A549 (cell line): ENCODE measurements at regions not wholly inside any gene's neighbourhood (a gene's known extent, or its start where the extent isn't known, plus 50 kb on each side); places are given as distances from the start of the nearest gene placed in this dataset.
"Not testable (repeated sequence)": the region's sequence is repeated elsewhere in the genome, so short reads cannot be mapped to it uniquely, and the experiment has no call there.

ENCODE experiments used
- ATAC-seq, 2 experiments: fragments of 200-7000 bp in 1 of 2; fragments of >200 bp in 1 of 2; cut with Nextera tagmentation in 1 of 2; cut with Tn5 transposase in 1 of 2; 3 replicates each; pipeline versions ENCODE4 v1.8.0 to v1.9.1; 2018 to 2020; ENCODE audit warnings: mild to moderate bottlenecking in 1 of 2, moderate library complexity in 1 of 2
- CTCF ChIA-PET: fragments of 300-600 bp; sonication (Branson Sonifier 250); formaldehyde crosslinking; extraction: SDS; loops from one replicate; lab custom pipeline; 2021; ENCODE audit warnings: antibody characterized with exemption, inconsistent platforms; lab: Yijun Ruan, JAX
- POLR2A ChIA-PET: fragments of 350-600 bp; formaldehyde crosslinking; extraction: SDS; loops from one replicate; lab custom pipeline; 2021; ENCODE audit warnings: antibody characterized with exemption, inconsistent platforms; lab: Yijun Ruan, JAX
- DNase-seq, 2 experiments: peaks; one replicate each; pipeline versions ENCODE4 v3.0.0 to v3.0.0-alpha.2; 2011 to 2016; ENCODE audit warnings: low read depth in 1 of 2, low spot score in 1 of 2
- FAIRE-seq: peaks from 2 replicates; lab custom pipeline; 2011; peaks lifted over from hg19 to GRCh38; lab: Jason Lieb, UNC
- H3K27ac ChIP-seq, 2 experiments: fragments of >200 bp; sonication (Bioruptor Twin); formaldehyde crosslinking; 3 replicates each; pipeline ENCODE4 v1.5.1; 2016 to 2017
- H3K4me1 ChIP-seq: fragments of >200 bp; sonication (Bioruptor Twin); formaldehyde crosslinking; 3 replicates; pipeline ENCODE4 v1.6.1; 2016
- H3K4me2 ChIP-seq: fragments of >200 bp; sonication (Bioruptor Twin); formaldehyde crosslinking; 3 replicates; pipeline ENCODE4 v1.6.1; 2016
- H3K4me3 ChIP-seq: fragments of >200 bp; sonication (Bioruptor Twin); formaldehyde crosslinking; 3 replicates; pipeline ENCODE4 v1.5.1; 2016
- H3K9me3 ChIP-seq: fragments of >200 bp; sonication (Bioruptor Twin); formaldehyde crosslinking; 3 replicates; pipeline ENCODE4 v1.6.1; 2016
- WGBS: methylation state at CpG from one replicate; pipeline ENCODE4 v1.1.6; 2017; ENCODE audit errors: missing lambda C conversion rate; 5-methylcytosine and 5-hydroxymethylcytosine counted together

GRCh38 chr16:29287246-29287645, 119.3 kb downstream of the NPIPB11 start:
- H3K9me3 ChIP-seq, H3K4me3 ChIP-seq, DNase-seq, H3K27ac ChIP-seq, ATAC-seq, FAIRE-seq, CTCF ChIA-PET, POLR2A ChIA-PET, H3K4me2 ChIP-seq: not testable (repeated sequence)
- WGBS, result 100% methylated on average over 2 of the region's 5 CpGs
- H3K4me1 ChIP-seq, result peaks cover 21% of the 10 kb centered on the region

GRCh38 chr16:29286796-29287195, 119.7 kb downstream of the NPIPB11 start:
- DNase-seq, H3K4me3 ChIP-seq, ATAC-seq, CTCF ChIA-PET, POLR2A ChIA-PET, H3K27ac ChIP-seq, H3K4me2 ChIP-seq, H3K9me3 ChIP-seq, FAIRE-seq: not testable (repeated sequence)
- WGBS, result 94% methylated on average over 18 of the region's 19 CpGs
- H3K4me1 ChIP-seq, result peaks cover 19% of the 10 kb centered on the region

GRCh38 chr16:29286161-29286560, 120.3 kb downstream of the NPIPB11 start:
- H3K27ac ChIP-seq, H3K4me2 ChIP-seq, CTCF ChIA-PET, POLR2A ChIA-PET, FAIRE-seq, H3K9me3 ChIP-seq, ATAC-seq, H3K4me3 ChIP-seq, DNase-seq: not testable (repeated sequence)
- WGBS, result 92% methylated on average over 15 of the region's 15 CpGs
- peaks cover 12% of the 10 kb centered on the region for H3K4me1 ChIP-seq

GRCh38 chr16:29285151-29285885, 121.2 kb downstream of the NPIPB11 start:
- DNase-seq, FAIRE-seq, H3K4me3 ChIP-seq, CTCF ChIA-PET, H3K27ac ChIP-seq, H3K9me3 ChIP-seq, H3K4me1 ChIP-seq, ATAC-seq, H3K4me2 ChIP-seq, POLR2A ChIA-PET: not testable (repeated sequence)
- 90% methylated on average over 27 of the region's 32 CpGs for WGBS

GRCh38 chr16:29284723-29285122, 121.8 kb downstream of the NPIPB11 start:
- H3K27ac ChIP-seq, H3K9me3 ChIP-seq, FAIRE-seq, H3K4me1 ChIP-seq, H3K4me2 ChIP-seq, POLR2A ChIA-PET, CTCF ChIA-PET, DNase-seq, H3K4me3 ChIP-seq, ATAC-seq: not testable (repeated sequence)
- 80% methylated on average over 5 of the region's 5 CpGs for WGBS

GRCh38 chr16:29284159-29284558, 122.4 kb downstream of the NPIPB11 start:
- H3K4me3 ChIP-seq, FAIRE-seq, H3K4me1 ChIP-seq, ATAC-seq, H3K4me2 ChIP-seq, POLR2A ChIA-PET, H3K27ac ChIP-seq, H3K9me3 ChIP-seq, DNase-seq, CTCF ChIA-PET: not testable (repeated sequence)
- WGBS, result 78% methylated on average over 4 of the region's 4 CpGs

GRCh38 chr16:29278097-29278871, 128.2 kb downstream of the NPIPB11 start:
- FAIRE-seq, H3K27ac ChIP-seq, H3K4me1 ChIP-seq, POLR2A ChIA-PET, DNase-seq, CTCF ChIA-PET, H3K9me3 ChIP-seq, H3K4me2 ChIP-seq, H3K4me3 ChIP-seq: not testable (repeated sequence)
- WGBS, result 31% methylated on average over 5 of the region's 8 CpGs
- peak in 1 of 2 experiments; percentile 30; a peak in 4 of 6 replicates for ATAC-seq

- POLR2A ChIA-PET, ATAC-seq, H3K9me3 ChIP-seq, H3K4me3 ChIP-seq, H3K4me2 ChIP-seq, FAIRE-seq, CTCF ChIA-PET, H3K27ac ChIP-seq, DNase-seq: not testable (repeated sequence)
- WGBS, result 78% methylated on average over 5 of the region's 5 CpGs
- H3K4me1 ChIP-seq, result peaks cover 18% of the 10 kb centered on the region
Observed at GRCh38 chr16:29276446-29276845, 130.1 kb downstream of the NPIPB11 start.

GRCh38 chr16:29274055-29275035, 132.2 kb downstream of the NPIPB11 start:
- DNase-seq, ATAC-seq, H3K4me2 ChIP-seq, H3K27ac ChIP-seq, CTCF ChIA-PET, H3K9me3 ChIP-seq, FAIRE-seq, H3K4me3 ChIP-seq, POLR2A ChIA-PET: not testable (repeated sequence)
- H3K4me1 ChIP-seq, result peaks cover 30% of the 10 kb centered on the region
- 92% methylated on average over 11 of the region's 12 CpGs for WGBS
